CD4-positive, CD25-positive, alpha-beta regulatory T cell (primary cell): ENCODE measurements at regions not wholly inside any gene's neighbourhood (a gene's known extent, or its start where the extent isn't known, plus 50 kb on each side); places are given as distances from the start of the nearest gene placed in this dataset.

ENCODE experiments used
- ATAC-seq, 2 donors: fragments of 150-1000 bp; cut with Tn5 transposase; one replicate each; pipeline ENCODE4 v1.10.0; 2021; ENCODE audit warnings: low read depth in 2 of 2, moderate number of reproducible peaks in 2 of 2, moderate library complexity in 1 of 2
- DNase-seq, 3 donors: peaks; one replicate each; pipeline versions ENCODE4 v3.0.0 to v3.0.0-alpha.2; 2012 to 2022; ENCODE audit warnings: mixed read lengths in 1 of 3
- H3K27ac ChIP-seq: one replicate; pipeline ENCODE4 v1.7.0; 2013; ENCODE audit warnings: mild to moderate bottlenecking, low read length; ENCODE audit not compliant: insufficient read depth, poor library complexity, severe bottlenecking
- H3K27me3 ChIP-seq: one replicate; pipeline ENCODE4 v1.7.0; 2013; ENCODE audit warnings: low read length; ENCODE audit not compliant: control insufficient read depth, insufficient read depth
- H3K36me3 ChIP-seq: one replicate; pipeline ENCODE4 v1.7.0; 2013; ENCODE audit warnings: mild to moderate bottlenecking, low read length, moderate library complexity; ENCODE audit not compliant: control insufficient read depth, insufficient read depth
- H3K4me1 ChIP-seq: 2 replicates; pipeline ENCODE4 v1.7.0; 2013; ENCODE audit warnings: mild to moderate bottlenecking, low read length; ENCODE audit not compliant: insufficient read depth, control insufficient read depth, poor library complexity, severe bottlenecking
- H3K4me3 ChIP-seq: one replicate; pipeline ENCODE4 v1.7.0; 2013; ENCODE audit warnings: low read depth, mild to moderate bottlenecking, low read length, moderate library complexity
- H3K9me3 ChIP-seq, 2 experiments: 1 replicate in 1 of 2; 2 replicates in 1 of 2; pipeline ENCODE4 v1.7.0; 2013; ENCODE audit warnings: low read length in 2 of 2, mild to moderate bottlenecking in 1 of 2, moderate library complexity in 1 of 2; ENCODE audit not compliant: control insufficient read depth in 2 of 2
- H3K27ac Mint-ChIP-seq, 3 donors: one replicate each; pipeline ENCODE4 v1.8.0; 2020 to 2022; ENCODE audit warnings: mild to moderate bottlenecking in 3 of 3, mixed read lengths in 3 of 3, moderate library complexity in 2 of 3
- H3K27me3 Mint-ChIP-seq: one replicate; pipeline ENCODE4 v1.8.0; 2022; ENCODE audit warnings: mild to moderate bottlenecking, mixed read lengths
- H3K36me3 Mint-ChIP-seq: one replicate; pipeline ENCODE4 v1.8.0; 2020; ENCODE audit warnings: mixed read lengths
- H3K4me1 Mint-ChIP-seq, 4 donors: one replicate each; pipeline ENCODE4 v1.8.0; 2020 to 2022; ENCODE audit warnings: mixed read lengths in 4 of 4, mild to moderate bottlenecking in 1 of 4
- H3K4me3 Mint-ChIP-seq, 4 donors: one replicate each; pipeline ENCODE4 v1.8.0; 2020 to 2022; ENCODE audit warnings: mild to moderate bottlenecking in 4 of 4, mixed read lengths in 4 of 4, moderate library complexity in 3 of 4
- H3K9me3 Mint-ChIP-seq, 7 donors: one replicate each; pipeline ENCODE4 v1.8.0; 2020 to 2022; ENCODE audit warnings: mixed read lengths in 7 of 7, mild to moderate bottlenecking in 3 of 7, moderate library complexity in 2 of 7

GRCh38 chr16:35626041-35626440 is 2166.6 kb downstream of the TP53TG3F start:
- peaks cover 7 to 22% of the 10 kb centered on the region in 2 experiments for H3K9me3 ChIP-seq
- H3K4me1 ChIP-seq = no peaks in the 10 kb centered on the region
- H3K4me3 ChIP-seq = no peak overlapping the region
- DNase-seq (no peak), ATAC-seq (no peak)
- Mint-ChIP-seq H3K36me3 (no peaks in the 10 kb centered on the region), H3K27me3 (no peaks in the 10 kb centered on the region), H3K4me1 (no peaks in the 10 kb centered on the region), H3K27ac (no peak overlapping the region), H3K4me3 (no peak overlapping the region), H3K9me3 (peaks cover 0 to 17% (median 6%) of the 10 kb centered on the region in 7 donors)
- no peak overlapping the region for H3K27ac ChIP-seq
- H3K36me3 ChIP-seq = no peaks in the 10 kb centered on the region
- H3K27me3 ChIP-seq = no peaks in the 10 kb centered on the region

DNA sequence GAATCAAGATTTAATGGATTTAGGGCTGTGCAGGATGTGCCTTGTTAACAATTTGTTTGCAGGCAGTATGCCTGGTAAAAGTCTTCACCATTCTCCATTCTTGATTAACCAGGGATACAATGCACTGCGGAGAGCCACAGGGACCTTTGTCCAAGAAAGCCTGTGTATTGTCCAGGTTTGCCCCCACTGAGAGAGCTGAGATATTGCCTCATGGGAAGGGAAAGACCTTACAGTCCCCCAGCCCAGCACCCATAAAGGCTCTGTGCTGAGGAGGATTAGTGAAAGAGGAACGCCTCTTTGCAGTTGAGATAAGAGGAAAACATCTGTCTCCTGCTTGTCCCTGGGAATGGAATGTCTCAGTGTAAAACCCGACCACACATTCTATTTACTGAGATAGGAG is 2169.6 kb downstream of the TP53TG3F start:
- H3K4me1 Mint-ChIP-seq = no peaks in the 10 kb centered on the region
- Histone ChIP-seq H3K9me3 (peaks cover 2 to 13% of the 10 kb centered on the region in 2 experiments), H3K27ac (no peak overlapping the region), H3K4me3 (no peak overlapping the region), H3K36me3 (no peaks in the 10 kb centered on the region), H3K27me3 (no peaks in the 10 kb centered on the region), H3K4me1 (no peaks in the 10 kb centered on the region)
- ATAC-seq (no peak), DNase-seq (no peak)
- no peaks in the 10 kb centered on the region for H3K27me3 Mint-ChIP-seq
- no peak overlapping the region for H3K4me3 Mint-ChIP-seq
- peaks cover 0 to 23% (median 5%) of the 10 kb centered on the region in 7 donors for H3K9me3 Mint-ChIP-seq
- H3K36me3 Mint-ChIP-seq = no peaks in the 10 kb centered on the region
- no peak overlapping the region for H3K27ac Mint-ChIP-seq

DNA sequence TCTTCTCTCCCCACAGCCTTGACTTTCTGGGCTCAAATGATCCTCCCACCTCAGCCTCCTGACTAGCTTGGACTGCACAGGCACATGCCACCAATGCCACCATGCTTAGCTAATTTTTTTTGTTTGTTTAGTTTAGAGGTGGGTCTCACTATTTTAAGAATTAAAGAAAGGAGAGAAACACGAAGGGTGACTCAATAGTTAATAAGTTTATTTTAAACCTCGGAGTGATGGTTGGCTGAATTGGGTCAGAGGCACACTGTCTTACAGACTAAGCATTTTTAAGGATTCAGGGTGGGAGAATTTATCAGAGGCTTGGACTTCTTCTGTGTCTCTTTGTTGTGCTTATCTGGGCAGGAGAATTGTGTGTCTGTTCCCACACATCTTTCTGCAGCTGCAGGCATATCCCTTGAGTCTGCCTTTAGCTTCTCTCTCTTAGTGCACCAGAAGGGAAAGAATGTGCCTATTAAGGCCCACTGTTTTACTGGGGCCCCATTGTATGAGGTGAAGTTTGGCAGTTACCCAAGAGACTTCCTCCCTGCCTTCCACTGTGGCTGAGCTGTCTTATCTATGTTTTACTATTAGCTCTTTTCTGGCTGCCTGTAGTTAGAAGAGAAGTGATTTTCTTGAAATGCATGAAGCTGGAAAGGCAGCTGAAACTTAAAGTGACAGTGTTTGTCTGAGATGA is 2172.0 kb downstream of the TP53TG3F start:
- Histone ChIP-seq H3K9me3 (peaks cover 3 to 4% of the 10 kb centered on the region in 2 experiments), H3K36me3 (no peaks in the 10 kb centered on the region), H3K27ac (no peak overlapping the region), H3K4me3 (no peak overlapping the region), H3K4me1 (no peaks in the 10 kb centered on the region), H3K27me3 (no peaks in the 10 kb centered on the region)
- Mint-ChIP-seq H3K4me3 (no peak overlapping the region), H3K27ac (no peak overlapping the region), H3K27me3 (no peaks in the 10 kb centered on the region), H3K36me3 (no peaks in the 10 kb centered on the region), H3K4me1 (no peaks in the 10 kb centered on the region), H3K9me3 (peaks cover 0 to 25% (median 9%) of the 10 kb centered on the region in 7 donors)
- ATAC-seq (no peak), DNase-seq (no peak)

- DNase-seq (no peak), ATAC-seq (no peak)
- Mint-ChIP-seq H3K4me1 (no peaks in the 10 kb centered on the region), H3K27ac (no peak overlapping the region), H3K36me3 (no peaks in the 10 kb centered on the region), H3K9me3 (peaks cover 0 to 31% (median 9%) of the 10 kb centered on the region in 7 donors), H3K4me3 (no peak overlapping the region), H3K27me3 (no peaks in the 10 kb centered on the region)
- H3K27ac ChIP-seq = no peak overlapping the region
- no peak overlapping the region for H3K4me3 ChIP-seq
- no peaks in the 10 kb centered on the region for H3K27me3 ChIP-seq
- H3K4me1 ChIP-seq = no peaks in the 10 kb centered on the region
- no peaks in the 10 kb centered on the region for H3K36me3 ChIP-seq
- peaks cover 9 to 47% of the 10 kb centered on the region in 2 experiments for H3K9me3 ChIP-seq
Measured at GRCh38 chr16:35636480-35637230, 2177.2 kb downstream of the TP53TG3F start.

DNA sequence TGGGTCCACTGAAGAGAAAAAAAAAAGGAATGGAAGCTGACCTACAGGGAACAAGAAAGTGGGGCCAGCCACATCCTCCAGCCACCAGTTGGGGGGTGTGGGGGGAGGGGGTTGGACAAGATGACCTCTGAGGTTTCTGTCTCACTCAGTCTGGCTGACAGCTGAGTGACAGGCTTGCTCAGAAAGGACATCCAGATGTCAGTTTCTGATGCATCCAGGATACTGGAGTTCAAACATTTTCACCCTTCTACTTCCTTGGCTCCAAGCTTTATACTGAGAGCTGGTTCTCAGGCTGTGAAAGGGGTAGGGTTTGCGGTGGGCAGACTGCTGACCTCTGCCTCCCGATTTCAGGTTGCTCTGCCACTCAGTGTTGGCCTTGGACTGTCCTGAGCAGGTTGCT is 2178.3 kb downstream of the TP53TG3F start:
- ATAC-seq (no peak), DNase-seq (no peak)
- Histone ChIP-seq H3K9me3 (peaks cover 9 to 56% of the 10 kb centered on the region in 2 experiments), H3K4me1 (no peaks in the 10 kb centered on the region), H3K36me3 (no peaks in the 10 kb centered on the region), H3K27me3 (no peaks in the 10 kb centered on the region), H3K4me3 (no peak overlapping the region), H3K27ac (no peak overlapping the region)
- H3K4me3 Mint-ChIP-seq = no peak overlapping the region
- no peaks in the 10 kb centered on the region for H3K36me3 Mint-ChIP-seq
- no peaks in the 10 kb centered on the region for H3K27me3 Mint-ChIP-seq
- H3K4me1 Mint-ChIP-seq = no peaks in the 10 kb centered on the region
- no peak overlapping the region for H3K27ac Mint-ChIP-seq
- H3K9me3 Mint-ChIP-seq = peaks cover 0 to 29% (median 9%) of the 10 kb centered on the region in 7 donors

DNA sequence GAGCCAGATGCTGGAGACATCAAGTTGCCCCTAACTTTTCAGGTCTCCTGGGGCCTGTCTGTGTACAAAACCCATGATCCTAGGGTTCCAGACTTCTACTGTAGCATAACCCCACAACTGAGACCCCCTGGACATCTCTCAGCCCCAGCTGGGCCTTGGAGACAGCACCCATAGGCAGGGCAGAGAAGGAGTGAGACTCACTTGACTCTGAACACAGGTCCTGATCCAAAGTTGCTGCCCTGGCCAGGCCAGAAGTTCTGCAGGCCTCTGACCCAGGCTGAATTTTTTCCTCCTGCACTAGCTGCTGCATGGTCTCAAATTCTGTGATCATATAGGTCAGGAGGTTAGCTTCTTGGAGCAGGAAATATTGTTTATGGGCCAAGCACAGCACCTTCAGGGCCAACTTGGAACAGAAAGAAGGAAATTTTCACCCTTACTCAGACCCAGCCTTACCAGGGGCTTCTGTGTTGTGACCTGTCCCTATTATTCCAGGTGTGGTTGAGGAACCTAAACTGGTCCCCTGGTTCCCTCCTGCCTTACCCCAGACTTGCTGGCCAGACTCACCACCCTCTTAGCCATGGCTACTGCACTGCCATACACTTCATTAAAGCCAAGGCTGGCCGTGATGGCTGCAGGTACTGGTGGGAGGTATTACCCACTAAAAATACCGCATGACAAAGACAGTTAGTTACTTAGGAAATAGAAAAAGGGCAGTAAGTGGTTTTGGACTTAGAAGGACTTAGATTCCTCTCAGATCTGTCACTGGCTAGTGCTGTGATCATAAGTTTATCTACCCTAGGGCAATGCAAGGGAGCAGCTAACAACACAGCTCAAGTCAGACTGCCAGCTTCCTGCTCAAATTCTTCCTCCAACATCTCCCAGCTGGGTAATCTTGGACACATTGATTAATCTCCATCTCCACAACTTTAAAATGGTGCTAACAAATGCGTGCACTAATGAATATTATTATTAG is 2180.1 kb downstream of the TP53TG3F start:
- Mint-ChIP-seq H3K9me3 (peaks cover 0 to 36% (median 9%) of the 10 kb centered on the region in 7 donors), H3K4me3 (no peak overlapping the region), H3K4me1 (no peaks in the 10 kb centered on the region), H3K36me3 (no peaks in the 10 kb centered on the region), H3K27me3 (no peaks in the 10 kb centered on the region), H3K27ac (no peak overlapping the region)
- DNase-seq = no peak
- Histone ChIP-seq H3K36me3 (no peaks in the 10 kb centered on the region), H3K4me3 (no peak overlapping the region), H3K27ac (no peak overlapping the region), H3K27me3 (no peaks in the 10 kb centered on the region), H3K4me1 (no peaks in the 10 kb centered on the region), H3K9me3 (peaks cover 11 to 62% of the 10 kb centered on the region in 2 experiments)
- ATAC-seq = no peak

DNA sequence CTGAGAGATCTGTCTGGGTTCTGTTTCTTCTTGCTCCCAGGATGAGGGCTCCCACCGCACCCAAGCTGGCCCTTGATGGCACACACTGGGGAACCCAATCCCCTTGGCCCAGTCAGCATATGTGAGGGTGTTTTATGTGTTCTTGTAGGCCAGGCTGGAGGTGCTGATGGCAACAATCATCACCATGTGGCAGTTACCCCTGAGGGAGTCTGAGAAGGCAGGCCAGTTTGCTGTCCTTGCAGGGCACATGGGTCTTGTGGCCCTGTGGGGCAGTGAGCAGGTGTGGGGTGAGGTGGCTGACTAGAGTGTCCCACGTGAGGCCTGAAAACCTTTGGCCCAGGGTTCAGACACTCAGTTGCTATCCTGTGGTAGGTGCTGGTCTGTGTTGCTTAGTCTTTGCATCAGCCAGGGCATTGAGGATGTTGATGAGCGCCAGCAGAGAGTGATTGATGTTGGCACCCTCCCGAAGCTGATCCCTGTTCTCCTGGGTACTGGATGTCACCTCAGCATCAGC is 2183.0 kb downstream of the TP53TG3F start:
- Mint-ChIP-seq H3K4me3 (no peak overlapping the region), H3K36me3 (no peaks in the 10 kb centered on the region), H3K27ac (no peak overlapping the region), H3K9me3 (peaks cover 3 to 38% (median 8%) of the 10 kb centered on the region in 7 donors), H3K27me3 (no peaks in the 10 kb centered on the region), H3K4me1 (no peaks in the 10 kb centered on the region)
- Histone ChIP-seq H3K4me3 (no peak overlapping the region), H3K4me1 (no peaks in the 10 kb centered on the region), H3K27ac (no peak overlapping the region), H3K9me3 (peaks cover 9 to 50% of the 10 kb centered on the region in 2 experiments), H3K27me3 (no peaks in the 10 kb centered on the region), H3K36me3 (no peaks in the 10 kb centered on the region)
- DNase-seq = no peak
- ATAC-seq = no peak
